Subcutaneous abdominal adipose tissue (tissue), 5 donors: ENCODE measurements at regions not wholly inside any gene's neighbourhood (a gene's known extent, or its start where the extent isn't known, plus 50 kb on each side); places are given as distances from the start of the nearest gene placed in this dataset.
"Not testable (repeated sequence)": the region's sequence is repeated elsewhere in the genome, so short reads cannot be mapped to it uniquely, and the experiment has no call there.

Source experiments
- H3K27ac ChIP-seq: one replicate; pipeline ENCODE4 v1.7.0; 2013; ENCODE audit warnings: low read depth, mild to moderate bottlenecking, inconsistent platforms, low read length, moderate library complexity
- H3K27me3 ChIP-seq, 5 donors: one replicate each; pipeline ENCODE4 v1.7.0; 2013; ENCODE audit warnings: low read length in 5 of 5, inconsistent platforms in 1 of 5; ENCODE audit not compliant: control insufficient read depth in 5 of 5, insufficient read depth in 4 of 5
- H3K36me3 ChIP-seq, 5 donors: one replicate each; pipeline ENCODE4 v1.7.0; 2013; ENCODE audit warnings: low read length in 5 of 5; ENCODE audit not compliant: control insufficient read depth in 5 of 5, insufficient read depth in 5 of 5
- H3K4me1 ChIP-seq, 5 donors: one replicate each; pipeline ENCODE4 v1.7.0; 2013; ENCODE audit warnings: low read length in 5 of 5, mild to moderate bottlenecking in 3 of 5, moderate library complexity in 1 of 5; ENCODE audit not compliant: control insufficient read depth in 5 of 5, insufficient read depth in 5 of 5
- H3K4me3 ChIP-seq, 5 donors: one replicate each; pipeline ENCODE4 v1.7.0; 2013; ENCODE audit warnings: low read length in 5 of 5, low read depth in 1 of 5
- H3K9ac ChIP-seq, 5 donors: one replicate each; pipeline ENCODE4 v1.7.0; 2013; ENCODE audit warnings: low read length in 5 of 5, mild to moderate bottlenecking in 4 of 5, moderate library complexity in 3 of 5
- H3K9me3 ChIP-seq, 5 donors: one replicate each; pipeline ENCODE4 v1.7.0; 2013; ENCODE audit warnings: low read length in 5 of 5; ENCODE audit not compliant: control insufficient read depth in 5 of 5
- donor health status: healthy.
- donor health status: healthy.
- donor health status: healthy.
- donor health status: healthy.
- donor health status: healthy.

GRCh38 chr5:24208686-24209106 is 436.1 kb downstream of the CDH10 start:
- no peak overlapping the region for H3K4me3 ChIP-seq
- peaks cover 0 to 6% (median under 1%) of the 10 kb centered on the region in 5 donors for H3K9me3 ChIP-seq
- H3K4me1 ChIP-seq: no peaks in the 10 kb centered on the region
- no peak overlapping the region for H3K9ac ChIP-seq
- no peaks in the 10 kb centered on the region for H3K27me3 ChIP-seq
- no peaks in the 10 kb centered on the region for H3K36me3 ChIP-seq
- no peak overlapping the region for H3K27ac ChIP-seq

GRCh38 chr5:24215114-24215513 is 429.7 kb downstream of the CDH10 start:
- Histone ChIP-seq H3K27ac (no peak overlapping the region), H3K9me3 (peaks cover 0 to 4% (median 0%) of the 10 kb centered on the region in 5 donors), H3K36me3 (no peaks in the 10 kb centered on the region), H3K27me3 (no peaks in the 10 kb centered on the region), H3K4me3 (no peak overlapping the region), H3K9ac (no peak overlapping the region), H3K4me1 (no peaks in the 10 kb centered on the region)

- no peaks in the 10 kb centered on the region for H3K4me1 ChIP-seq
- H3K4me3 ChIP-seq: no peak overlapping the region
- peaks cover 0 to 7% (median 3%) of the 10 kb centered on the region in 5 donors for H3K9me3 ChIP-seq
- H3K36me3 ChIP-seq: no peaks in the 10 kb centered on the region
- no peak overlapping the region for H3K9ac ChIP-seq
- H3K27ac ChIP-seq: no peak overlapping the region
- no peaks in the 10 kb centered on the region for H3K27me3 ChIP-seq
Measured at GRCh38 chr5:24222876-24223275, 421.9 kb downstream of the CDH10 start.

GRCh38 chr5:24225051-24225450 is 419.7 kb downstream of the CDH10 start:
- Histone ChIP-seq H3K27me3 (no peaks in the 10 kb centered on the region), H3K4me3 (no peak overlapping the region), H3K9me3 (peaks cover 0 to 7% (median 3%) of the 10 kb centered on the region in 5 donors), H3K9ac (no peak overlapping the region), H3K4me1 (no peaks in the 10 kb centered on the region), H3K36me3 (no peaks in the 10 kb centered on the region), H3K27ac (no peak overlapping the region)

- Histone ChIP-seq H3K27me3 (no peaks in the 10 kb centered on the region), H3K36me3 (no peaks in the 10 kb centered on the region), H3K27ac (no peak overlapping the region), H3K9me3 (no peaks in the 10 kb centered on the region), H3K4me1 (no peaks in the 10 kb centered on the region), H3K9ac (no peak overlapping the region), H3K4me3 (no peak overlapping the region)
Measured at GRCh38 chr5:24226479-24226878, 418.3 kb downstream of the CDH10 start.

- H3K27ac ChIP-seq, H3K9me3 ChIP-seq, H3K9ac ChIP-seq, H3K36me3 ChIP-seq, H3K4me3 ChIP-seq, H3K27me3 ChIP-seq, H3K4me1 ChIP-seq: not testable (repeated sequence)
Measured at GRCh38 chr5:24227881-24228280, 416.9 kb downstream of the CDH10 start.

- no peaks in the 10 kb centered on the region for H3K9me3 ChIP-seq
- no peak overlapping the region for H3K4me3 ChIP-seq
- no peaks in the 10 kb centered on the region for H3K36me3 ChIP-seq
- no peaks in the 10 kb centered on the region for H3K27me3 ChIP-seq
- no peaks in the 10 kb centered on the region for H3K4me1 ChIP-seq
- H3K9ac ChIP-seq: no peak overlapping the region
- no peak overlapping the region for H3K27ac ChIP-seq
Measured at GRCh38 chr5:24232041-24232440, 412.7 kb downstream of the CDH10 start.

GRCh38 chr5:24232929-24233498 is 411.8 kb downstream of the CDH10 start:
- H3K9me3 ChIP-seq: no peaks in the 10 kb centered on the region
- H3K9ac ChIP-seq: no peak overlapping the region
- no peaks in the 10 kb centered on the region for H3K36me3 ChIP-seq
- no peak overlapping the region for H3K4me3 ChIP-seq
- H3K27me3 ChIP-seq: no peaks in the 10 kb centered on the region
- peaks cover 0 to under 1% (median 0%) of the 10 kb centered on the region in 5 donors for H3K4me1 ChIP-seq
- H3K27ac ChIP-seq: no peak overlapping the region

- peaks cover 0 to under 1% (median 0%) of the 10 kb centered on the region in 5 donors for H3K9me3 ChIP-seq
- no peaks in the 10 kb centered on the region for H3K36me3 ChIP-seq
- no peak overlapping the region for H3K27ac ChIP-seq
- H3K27me3 ChIP-seq: no peaks in the 10 kb centered on the region
- H3K9ac ChIP-seq: no peak overlapping the region
- H3K4me1 ChIP-seq: peaks cover 0 to 7% (median 0%) of the 10 kb centered on the region in 5 donors
- no peak overlapping the region for H3K4me3 ChIP-seq
Measured at GRCh38 chr5:24235946-24236345, 408.8 kb downstream of the CDH10 start.

- Histone ChIP-seq H3K4me3 (no peak overlapping the region), H3K9me3 (peaks cover 0 to 7% (median 2%) of the 10 kb centered on the region in 5 donors), H3K27ac (no peak overlapping the region), H3K36me3 (no peaks in the 10 kb centered on the region), H3K27me3 (no peaks in the 10 kb centered on the region), H3K9ac (no peak overlapping the region), H3K4me1 (no peaks in the 10 kb centered on the region)
Measured at GRCh38 chr5:24245821-24246220, 399.0 kb downstream of the CDH10 start.
